ENCODE measurements at regions not wholly inside any gene's neighbourhood (a gene's known extent, or its start where the extent isn't known, plus 50 kb on each side); places are given as distances from the start of the nearest gene placed in this dataset.

DNA sequence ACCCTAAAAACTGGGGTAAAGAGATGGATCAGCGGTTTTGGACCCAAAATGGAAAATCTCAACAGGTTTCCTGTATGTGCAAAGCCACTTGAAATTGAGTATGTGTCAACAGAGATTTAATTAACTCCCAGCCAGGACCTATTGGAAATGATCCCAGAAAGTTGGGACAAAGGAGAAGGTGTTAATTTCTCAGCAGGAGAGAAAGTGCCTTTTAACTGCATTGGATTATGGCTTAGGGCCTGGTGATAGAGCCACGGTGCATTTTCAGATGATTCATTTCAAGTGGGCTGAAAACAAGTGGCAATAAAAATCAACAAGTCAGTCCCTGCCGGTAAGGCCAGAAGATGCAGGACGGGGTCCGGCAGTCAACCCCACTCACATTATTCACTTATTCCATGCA lies 80.2 kb upstream of the BCL11A start (continued):
- peak; percentile 94 for TF ChIP-seq TSHZ1 (tag by site-specific recombination; IDR thresholded peaks at IDR 0.05; ENCODE audit: borderline replicate concordance)
- TF ChIP-seq ZNF596 (tag by site-specific recombination; IDR thresholded peaks at IDR 0.05), result peak; percentile 34; the same call in 1 of the 2 replicates
- TF ChIP-seq ZNF645 (tag by site-specific recombination; IDR thresholded peaks at IDR 0.05), result no peak
- no peak for TF ChIP-seq ZNF426 (tag by site-specific recombination; IDR thresholded peaks at IDR 0.05)
- TF ChIP-seq, protein P1, sequence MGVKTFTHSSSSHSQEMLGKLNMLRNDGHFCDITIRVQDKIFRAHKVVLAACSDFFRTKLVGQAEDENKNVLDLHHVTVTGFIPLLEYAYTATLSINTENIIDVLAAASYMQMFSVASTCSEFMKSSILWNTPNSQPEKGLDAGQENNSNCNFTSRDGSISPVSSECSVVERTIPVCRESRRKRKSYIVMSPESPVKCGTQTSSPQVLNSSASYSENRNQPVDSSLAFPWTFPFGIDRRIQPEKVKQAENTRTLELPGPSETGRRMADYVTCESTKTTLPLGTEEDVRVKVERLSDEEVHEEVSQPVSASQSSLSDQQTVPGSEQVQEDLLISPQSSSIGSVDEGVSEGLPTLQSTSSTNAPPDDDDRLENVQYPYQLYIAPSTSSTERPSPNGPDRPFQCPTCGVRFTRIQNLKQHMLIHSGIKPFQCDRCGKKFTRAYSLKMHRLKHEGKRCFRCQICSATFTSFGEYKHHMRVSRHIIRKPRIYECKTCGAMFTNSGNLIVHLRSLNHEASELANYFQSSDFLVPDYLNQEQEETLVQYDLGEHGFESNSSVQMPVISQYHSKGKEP (tag by site-specific recombination; IDR thresholded peaks at IDR 0.05), result peak; percentile 94
- no peak for TF ChIP-seq ZNF510 (tag by site-specific recombination; IDR thresholded peaks at IDR 0.05; ENCODE audit: insufficient replicate concordance)
- peak; percentile 98 for TF ChIP-seq SP7 (tag by site-specific recombination; IDR thresholded peaks at IDR 0.05)
- TF ChIP-seq ZNF302 (tag by site-specific recombination; IDR thresholded peaks at IDR 0.05; ENCODE audit: low read depth), result no peak

DNA sequence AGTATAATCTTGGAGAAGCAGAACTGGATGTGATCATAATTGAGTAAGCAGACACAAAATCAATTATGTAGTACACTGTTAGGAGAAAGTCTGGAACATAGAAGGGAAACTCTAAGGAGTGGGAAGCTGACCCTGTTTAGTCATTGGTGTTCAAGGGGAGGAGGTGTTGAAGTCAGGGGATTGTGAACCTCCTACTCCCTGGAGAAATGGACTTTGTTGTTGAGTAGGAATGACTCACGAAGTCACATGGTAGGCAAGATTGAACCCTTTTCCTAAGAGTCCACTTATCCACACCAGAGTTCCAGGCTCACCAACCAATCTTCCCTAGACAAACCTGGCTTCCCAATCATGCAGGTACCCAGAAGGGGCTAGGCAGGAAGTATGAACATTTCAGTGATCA lies 81.0 kb upstream of the BCL11A start:
- H3K4me1 ChIP-seq (ENCODE audit: control insufficient read depth, insufficient read depth, low read length), result no peaks in the 10 kb centered on the region
- ChIA-PET CTCF (no interaction called here), POLR2A (no interaction called here)
- no peak overlapping the region for H3K4me3 ChIP-seq (ENCODE audit: low read depth, low read length)
- H3K36me3 ChIP-seq (ENCODE audit: control insufficient read depth in 2 of 2, insufficient read depth in 1 of 2, low read length in 2 of 2), result no peaks in the 10 kb centered on the region
- no peaks in the 10 kb centered on the region for H3K9me3 ChIP-seq (ENCODE audit: control insufficient read depth, insufficient read depth, low read depth, low read length)
- no peak overlapping the region for H3K27ac ChIP-seq (ENCODE audit: extremely low read depth, low read depth, low read length)
- TF ChIP-seq, protein P2, sequence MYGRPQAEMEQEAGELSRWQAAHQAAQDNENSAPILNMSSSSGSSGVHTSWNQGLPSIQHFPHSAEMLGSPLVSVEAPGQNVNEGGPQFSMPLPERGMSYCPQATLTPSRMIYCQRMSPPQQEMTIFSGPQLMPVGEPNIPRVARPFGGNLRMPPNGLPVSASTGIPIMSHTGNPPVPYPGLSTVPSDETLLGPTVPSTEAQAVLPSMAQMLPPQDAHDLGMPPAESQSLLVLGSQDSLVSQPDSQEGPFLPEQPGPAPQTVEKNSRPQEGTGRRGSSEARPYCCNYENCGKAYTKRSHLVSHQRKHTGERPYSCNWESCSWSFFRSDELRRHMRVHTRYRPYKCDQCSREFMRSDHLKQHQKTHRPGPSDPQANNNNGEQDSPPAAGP (tag by site-specific recombination; IDR thresholded peaks at IDR 0.05), result no peak
- TF ChIP-seq SETDB1 (IDR thresholded peaks at IDR 0.05; ENCODE audit: insufficient read length, low read length), result peak; percentile 27
- no peak for TF ChIP-seq OVOL3 (tag by site-specific recombination; IDR thresholded peaks at IDR 0.05)
- no peak for TF ChIP-seq RBAK (tag by site-specific recombination; IDR thresholded peaks at IDR 0.05)
- TF ChIP-seq, protein P1 (tag by site-specific recombination; IDR thresholded peaks at IDR 0.05), result no peak
- no peak for TF ChIP-seq ZNF248 (tag by site-specific recombination; IDR thresholded peaks at IDR 0.05)
- TF ChIP-seq ZNF571 (tag by site-specific recombination; IDR thresholded peaks at IDR 0.05), result no peak
- TF ChIP-seq PATZ1 (tag by site-specific recombination; IDR thresholded peaks at IDR 0.05), result 0 out of 2 replicates have a peak, but pooled peaks have one; percentile 32
- no peak for TF ChIP-seq ZNF341 (tag by site-specific recombination; IDR thresholded peaks at IDR 0.05; ENCODE audit: low read depth)
- TF ChIP-seq HOXC10 (CRISPR knock-in tag; IDR thresholded peaks at IDR 0.05), result no peak
- no peak for TF ChIP-seq ZNF112 (tag by site-specific recombination; IDR thresholded peaks at IDR 0.05)
- TF ChIP-seq ZNF146 (tag by site-specific recombination; IDR thresholded peaks at IDR 0.05), result no peak
- no peak for TF ChIP-seq ZNF335 (tag by site-specific recombination; conservative IDR thresholded peaks at IDR 0.05)
- no peak for TF ChIP-seq ZNF626 (tag by site-specific recombination; IDR thresholded peaks at IDR 0.05)

Measured in HEK293 (cell line).